ENCODE measurements at regions not wholly inside any gene's neighbourhood (a gene's known extent, or its start where the extent isn't known, plus 50 kb on each side); places are given as distances from the start of the nearest gene placed in this dataset.

GRCh38 chr17:5862395-5862794 lies 207.8 kb upstream of the WSCD1 start (continued):
- no peak for TF ChIP-seq ETS1 (IDR thresholded peaks at IDR 0.05)
- TF ChIP-seq ZNF331 (CRISPR knock-in tag; IDR thresholded peaks at IDR 0.05; ENCODE audit: low read depth) = no peak
- TF ChIP-seq CTCF (conservative IDR thresholded peaks at IDR 0.05; ENCODE audit: low read depth in 2 of 2) = no peak
- TF ChIP-seq NANOG (IDR thresholded peaks at IDR 0.05; ENCODE audit: borderline replicate concordance) = no peak
- TF ChIP-seq EZH2 (IDR thresholded peaks at IDR 0.05; ENCODE audit: low read depth, unreplicated experiment) = no peak
- TF ChIP-seq STAT1 (IDR thresholded peaks at IDR 0.05; ENCODE audit: unreplicated experiment) = no peak
- no peak for TF ChIP-seq POLR2AphosphoS5 (IDR thresholded peaks at IDR 0.05; ENCODE audit: low read depth)

GRCh38 chr17:5864741-5865657 lies 205.2 kb upstream of the WSCD1 start:
- ATAC-seq = no peak
- no peaks in the 10 kb centered on the region for H3K9me3 Mint-ChIP-seq

GRCh38 chr17:5866978-5867377 lies 203.2 kb upstream of the WSCD1 start:
- H3K27me3 Mint-ChIP-seq (ENCODE audit: insufficient read depth, low read depth, poor library complexity) = peaks cover 9% of the 10 kb centered on the region
- ATAC-seq = no peak
- H3K4me1 ChIP-seq (ENCODE audit: insufficient read depth) = no peaks in the 10 kb centered on the region
- no peaks in the 10 kb centered on the region for H3K79me2 ChIP-seq (replicated peaks; ENCODE audit: insufficient read depth)
- H3K9me2 ChIP-seq (ENCODE audit: insufficient read depth) = no peaks in the 10 kb centered on the region
- H3K27ac ChIP-seq (ENCODE audit: low read depth) = no peak overlapping the region
- no peaks in the 10 kb centered on the region for H3K36me3 Mint-ChIP-seq (ENCODE audit: low read depth)
- H3K4me3 ChIP-seq = no peak overlapping the region
- no peak for DNase-seq (ENCODE audit: low spot score)
- H3K27ac Mint-ChIP-seq = no peak overlapping the region
- H4K20me1 ChIP-seq (replicated peaks; ENCODE audit: insufficient read depth) = no peaks in the 10 kb centered on the region
- H3K9me3 Mint-ChIP-seq = no peaks in the 10 kb centered on the region
- no peak overlapping the region for H3K4me2 ChIP-seq
- H3K27me3 ChIP-seq (ENCODE audit: insufficient read depth) = no peaks in the 10 kb centered on the region
- no peak overlapping the region for H2AFZ ChIP-seq
- H3F3A ChIP-seq (replicated peaks; ENCODE audit: low read depth) = no peaks in the 10 kb centered on the region
- H3K4me1 Mint-ChIP-seq = peaks cover 13% of the 10 kb centered on the region; the same call in 2 of the 3 replicates
- no peaks in the 10 kb centered on the region for H3K36me3 ChIP-seq (ENCODE audit: insufficient read depth)
- H3K4me3 Mint-ChIP-seq = no peak overlapping the region
- TF ChIP-seq STAT1 (IDR thresholded peaks at IDR 0.05; ENCODE audit: unreplicated experiment) = no peak
- no peak for TF ChIP-seq ETS1 (IDR thresholded peaks at IDR 0.05)
- no peak for TF ChIP-seq ZNF331 (CRISPR knock-in tag; IDR thresholded peaks at IDR 0.05; ENCODE audit: low read depth)
- no peak for TF ChIP-seq CTCF (conservative IDR thresholded peaks at IDR 0.05; ENCODE audit: low read depth in 2 of 2)
- TF ChIP-seq EZH2 (IDR thresholded peaks at IDR 0.05; ENCODE audit: low read depth, unreplicated experiment) = no peak
- no peak for TF ChIP-seq JUNB (IDR thresholded peaks at IDR 0.05; ENCODE audit: unreplicated experiment)
- TF ChIP-seq CREB1 (CRISPR knock-in tag; IDR thresholded peaks at IDR 0.05; ENCODE audit: low read depth) = no peak
- TF ChIP-seq ZNF114 (CRISPR knock-in tag; IDR thresholded peaks at IDR 0.05) = no peak
- no peak for TF ChIP-seq POLR2AphosphoS5 (IDR thresholded peaks at IDR 0.05; ENCODE audit: low read depth)
- TF ChIP-seq NANOG (IDR thresholded peaks at IDR 0.05; ENCODE audit: borderline replicate concordance) = no peak
- no peak for TF ChIP-seq EZH2phosphoT487 (IDR thresholded peaks at IDR 0.05; ENCODE audit: unreplicated experiment)

More at GRCh38 chr17:5864741-5865657, 205.2 kb upstream of the WSCD1 start:
- DNase-seq (ENCODE audit: low spot score) = no peak
- Histone ChIP-seq H2AFZ (no peak overlapping the region), H3K9me2 (ENCODE audit: insufficient read depth) (no peaks in the 10 kb centered on the region), H4K20me1 (replicated peaks; ENCODE audit: insufficient read depth) (no peaks in the 10 kb centered on the region), H3K79me2 (replicated peaks; ENCODE audit: insufficient read depth) (no peaks in the 10 kb centered on the region), H3K4me2 (no peak overlapping the region), H3K27me3 (ENCODE audit: insufficient read depth) (no peaks in the 10 kb centered on the region), H3K4me3 (no peak overlapping the region), H3K4me1 (ENCODE audit: insufficient read depth) (no peaks in the 10 kb centered on the region), H3F3A (replicated peaks; ENCODE audit: low read depth) (no peaks in the 10 kb centered on the region), H3K36me3 (ENCODE audit: insufficient read depth) (no peaks in the 10 kb centered on the region), H3K27ac (ENCODE audit: low read depth) (no peak overlapping the region)
- H3K36me3 Mint-ChIP-seq (ENCODE audit: low read depth) = no peaks in the 10 kb centered on the region
- no peak for TF ChIP-seq STAT1 (IDR thresholded peaks at IDR 0.05; ENCODE audit: unreplicated experiment)
- H3K4me3 Mint-ChIP-seq = no peak overlapping the region
- no peak overlapping the region for H3K27ac Mint-ChIP-seq
- H3K4me1 Mint-ChIP-seq = peaks cover 16% of the 10 kb centered on the region; the same call in 2 of the 3 replicates
- peaks cover 5% of the 10 kb centered on the region for H3K27me3 Mint-ChIP-seq (ENCODE audit: insufficient read depth, low read depth, poor library complexity)
